CD4-positive, alpha-beta T cell treated with Interleukin-6 at 100 ng/mL for 8 hours (primary cell): ENCODE measurements at regions not wholly inside any gene's neighbourhood (a gene's known extent, or its start where the extent isn't known, plus 50 kb on each side); places are given as distances from the start of the nearest gene placed in this dataset.

Experiments used
- DNase-seq: peaks from one replicate; pipeline ENCODE4 v3.0.0-alpha.2; 2020; ENCODE audit warnings: mixed read lengths, low spot score

GRCh38 chr15:95449230-95449628 lies 881.3 kb upstream of the NR2F2 start:
- no peak for DNase-seq

- DNase-seq = no peak
These were observed 880.1 kb upstream of the NR2F2 start for GRCh38 chr15:95450413-95450812.

- DNase-seq = no peak
These were observed 878.6 kb upstream of the NR2F2 start for GRCh38 chr15:95451938-95452337.

- no peak for DNase-seq
These were observed 875.9 kb upstream of the NR2F2 start for GRCh38 chr15:95454403-95455262.

- DNase-seq = no peak
These were observed 873.0 kb upstream of the NR2F2 start for GRCh38 chr15:95457520-95457919.

GRCh38 chr15:95458721-95459120 lies 871.8 kb upstream of the NR2F2 start:
- no peak for DNase-seq

- DNase-seq = no peak
These were observed 871.2 kb upstream of the NR2F2 start for GRCh38 chr15:95459273-95459672.

GRCh38 chr15:95464509-95464908 lies 866.0 kb upstream of the NR2F2 start:
- DNase-seq = no peak

GRCh38 chr15:95468820-95469219 lies 861.7 kb upstream of the NR2F2 start:
- DNase-seq = no peak

GRCh38 chr15:95469496-95470000 lies 861.0 kb upstream of the NR2F2 start:
- no peak for DNase-seq

- no peak for DNase-seq
These were observed 860.0 kb upstream of the NR2F2 start for GRCh38 chr15:95470529-95470928.

- no peak for DNase-seq
These were observed 859.4 kb upstream of the NR2F2 start for GRCh38 chr15:95470997-95471689.

GRCh38 chr15:95471690-95472086 lies 858.8 kb upstream of the NR2F2 start:
- DNase-seq = no peak

GRCh38 chr15:95475067-95475466 lies 855.4 kb upstream of the NR2F2 start:
- DNase-seq = no peak

GRCh38 chr15:95479308-95479707 lies 851.2 kb upstream of the NR2F2 start:
- DNase-seq = no peak

GRCh38 chr15:95485367-95485766 lies 845.1 kb upstream of the NR2F2 start:
- no peak for DNase-seq

GRCh38 chr15:95486224-95486623 lies 844.3 kb upstream of the NR2F2 start:
- DNase-seq = no peak

GRCh38 chr15:95489103-95489502 lies 841.4 kb upstream of the NR2F2 start:
- DNase-seq = no peak

- no peak for DNase-seq
These were observed 838.0 kb upstream of the NR2F2 start for GRCh38 chr15:95492388-95493070.

- no peak for DNase-seq
These were observed 835.4 kb upstream of the NR2F2 start for GRCh38 chr15:95494971-95495541.

- no peak for DNase-seq
These were observed 832.9 kb upstream of the NR2F2 start for GRCh38 chr15:95497634-95498033.

GRCh38 chr15:95498961-95499360 lies 831.5 kb upstream of the NR2F2 start:
- no peak for DNase-seq
